ENCODE measurements at regions not wholly inside any gene's neighbourhood (a gene's known extent, or its start where the extent isn't known, plus 50 kb on each side); places are given as distances from the start of the nearest gene placed in this dataset.

DNA sequence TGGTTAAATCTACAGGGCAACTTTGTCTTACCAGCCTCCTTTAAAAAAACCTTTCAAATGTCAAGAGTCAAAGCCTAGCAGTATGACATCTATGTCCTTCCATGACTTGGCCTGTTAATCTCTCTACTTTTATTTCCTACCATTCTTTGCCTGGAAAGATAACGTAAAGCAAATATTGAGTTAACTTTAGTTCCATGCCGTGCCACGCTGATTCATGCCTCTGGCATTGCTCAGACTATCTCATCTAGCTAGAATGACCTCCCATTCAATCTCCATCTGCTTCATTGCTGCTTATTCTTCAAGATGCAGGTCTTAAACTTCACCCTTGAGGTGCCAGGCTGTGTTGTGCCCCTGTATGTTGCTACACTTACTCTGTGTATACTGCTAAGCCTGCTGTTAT lies 729.8 kb downstream of the EFNA5 start:
- DNase-seq (ENCODE audit: low read depth in 4 of 4, low spot score in 2 of 4) = no peak

- DNase-seq (ENCODE audit: low read depth in 4 of 4, low spot score in 2 of 4) = no peak
These were observed 730.4 kb downstream of the EFNA5 start for GRCh38 chr5:106940301-106940846.

- DNase-seq (ENCODE audit: low read depth in 4 of 4, low spot score in 2 of 4) = no peak
These were observed 747.3 kb downstream of the EFNA5 start for GRCh38 chr5:106923409-106923808.

- DNase-seq (ENCODE audit: low read depth in 4 of 4, low spot score in 2 of 4) = no peak
These were observed 749.2 kb downstream of the EFNA5 start for GRCh38 chr5:106921567-106921966.

DNA sequence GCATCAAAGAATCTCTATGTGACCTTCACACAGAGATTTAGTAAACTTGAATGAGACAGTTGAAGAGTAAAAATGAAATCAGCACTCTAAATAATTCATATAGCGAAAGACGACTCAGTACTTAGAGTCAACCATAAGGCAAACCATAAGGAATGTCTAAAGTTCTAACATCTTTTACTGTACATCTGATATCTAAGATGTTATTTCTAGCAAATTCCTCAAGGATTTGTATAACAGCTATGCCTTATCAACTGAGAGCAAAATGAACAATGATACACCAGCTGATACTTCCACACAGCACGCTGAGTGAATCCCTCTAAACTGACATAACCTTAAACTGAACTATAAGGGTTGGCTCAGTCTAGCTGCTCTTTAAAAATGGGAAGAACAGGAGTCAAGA lies 760.3 kb downstream of the EFNA5 start:
- DNase-seq (ENCODE audit: low read depth in 4 of 4, low spot score in 2 of 4) = no peak

DNA sequence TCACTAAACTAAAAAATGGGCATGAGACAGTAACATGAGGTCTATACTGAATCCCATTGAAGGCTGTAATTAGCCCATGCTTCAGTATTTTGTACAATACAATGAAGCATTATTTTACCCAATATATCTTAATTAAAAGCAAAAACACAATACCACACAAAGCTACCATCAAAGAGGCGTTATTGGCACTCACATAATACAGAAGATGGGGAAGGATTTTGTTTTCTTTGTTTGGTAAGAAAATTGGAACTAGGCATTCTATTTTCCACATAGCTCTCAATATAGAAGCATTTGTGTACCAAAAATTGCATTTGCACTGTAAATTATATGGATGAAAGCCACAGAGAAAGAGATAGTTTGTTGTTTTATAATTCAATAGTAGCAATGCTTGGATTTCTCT lies 761.0 kb downstream of the EFNA5 start:
- DNase-seq (ENCODE audit: low read depth in 4 of 4, low spot score in 2 of 4) = no peak

GRCh38 chr5:106907979-106908378 lies 762.8 kb downstream of the EFNA5 start:
- no peak for DNase-seq (ENCODE audit: low read depth in 4 of 4, low spot score in 2 of 4)

GRCh38 chr5:106906199-106906598 lies 764.5 kb downstream of the EFNA5 start:
- no peak for DNase-seq (ENCODE audit: low read depth in 4 of 4, low spot score in 2 of 4)

GRCh38 chr5:106894964-106895363 lies 775.8 kb downstream of the EFNA5 start:
- DNase-seq (ENCODE audit: low read depth in 4 of 4, low spot score in 2 of 4) = no peak

DNA sequence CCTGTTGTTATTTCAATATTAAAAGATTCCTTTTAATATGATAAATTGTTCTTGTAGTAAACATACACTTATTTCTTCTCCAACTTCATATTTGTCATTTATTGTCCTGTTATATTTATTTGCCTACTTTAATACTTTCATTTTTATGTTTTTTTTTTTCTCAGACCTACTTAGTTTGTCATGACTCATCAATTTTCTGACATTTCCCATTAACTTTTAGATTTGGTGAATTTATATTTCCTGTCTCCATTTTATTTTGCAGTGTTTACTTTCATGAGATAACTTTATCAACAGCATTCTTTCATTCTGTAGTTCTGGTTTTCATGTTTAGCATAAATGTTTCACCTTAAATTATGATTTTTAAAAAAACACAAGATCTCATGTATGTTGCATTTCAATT lies 788.7 kb downstream of the EFNA5 start:
- no peak for DNase-seq (ENCODE audit: low read depth in 4 of 4, low spot score in 2 of 4)

- DNase-seq (ENCODE audit: low read depth in 4 of 4, low spot score in 2 of 4) = no peak
These were observed 790.1 kb downstream of the EFNA5 start for GRCh38 chr5:106880656-106881055.

DNA sequence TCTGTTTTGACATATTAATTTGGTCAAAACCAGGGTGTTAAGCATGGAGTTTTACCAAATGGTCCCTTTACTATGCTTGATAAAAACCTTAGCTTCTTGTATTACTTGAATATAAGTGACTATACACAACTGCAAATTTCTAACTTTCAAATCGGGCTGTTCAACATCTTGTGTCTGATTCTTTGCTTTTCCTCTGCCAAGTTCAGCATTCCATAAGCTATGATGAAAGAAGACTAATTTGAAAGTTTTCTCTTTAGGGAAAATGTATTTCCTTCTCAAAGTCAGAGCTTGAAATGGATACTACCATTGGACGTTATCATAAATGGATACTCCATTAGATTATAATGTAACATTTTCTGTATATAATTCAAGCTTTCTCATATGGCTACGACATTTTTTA lies 792.9 kb downstream of the EFNA5 start:
- no peak for DNase-seq (ENCODE audit: low read depth in 4 of 4, low spot score in 2 of 4)

DNA sequence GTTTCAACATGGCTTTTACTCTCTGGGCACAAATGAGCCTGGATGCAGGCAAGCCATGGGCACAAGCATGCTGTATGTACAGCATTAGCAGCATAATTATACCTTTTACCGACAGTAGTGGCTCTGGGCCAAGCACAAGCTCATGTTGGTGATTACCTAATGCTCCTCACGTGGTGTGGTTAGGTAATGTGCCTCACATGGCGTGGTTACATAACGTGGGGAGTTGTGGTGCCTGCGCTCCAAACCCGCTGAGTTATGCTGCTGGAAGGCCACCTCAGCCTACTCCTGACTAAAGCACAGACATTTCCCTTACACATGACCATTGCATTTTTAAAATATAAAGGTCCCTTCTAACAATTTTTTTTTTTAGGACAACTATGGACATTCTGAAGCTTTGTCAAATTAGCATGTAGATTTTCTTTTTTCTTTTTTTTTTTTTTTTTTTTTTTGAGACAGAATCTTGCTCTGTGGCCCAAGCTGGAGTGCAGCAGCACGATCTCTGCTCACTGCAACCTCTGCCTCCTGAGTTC lies 794.0 kb downstream of the EFNA5 start:
- no peak for DNase-seq (ENCODE audit: low read depth in 4 of 4, low spot score in 2 of 4)

DNA sequence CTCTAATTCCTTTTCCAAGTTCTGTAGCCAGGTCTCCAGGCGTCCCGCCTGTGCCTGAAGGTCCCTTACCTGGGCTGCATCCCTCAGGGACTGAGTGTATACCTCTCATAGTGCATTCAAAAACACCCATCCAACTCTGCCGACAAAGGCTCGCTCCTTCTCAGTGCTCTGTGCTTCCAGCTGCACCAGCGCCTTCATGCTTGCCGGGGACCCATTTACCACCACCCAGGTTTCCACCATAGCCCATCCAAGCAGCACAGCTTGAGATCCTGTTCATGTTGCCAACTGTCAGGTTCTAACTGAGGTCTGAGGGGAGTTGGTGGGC lies 794.5 kb downstream of the EFNA5 start:
- DNase-seq (ENCODE audit: low read depth in 4 of 4, low spot score in 2 of 4) = no peak

DNA sequence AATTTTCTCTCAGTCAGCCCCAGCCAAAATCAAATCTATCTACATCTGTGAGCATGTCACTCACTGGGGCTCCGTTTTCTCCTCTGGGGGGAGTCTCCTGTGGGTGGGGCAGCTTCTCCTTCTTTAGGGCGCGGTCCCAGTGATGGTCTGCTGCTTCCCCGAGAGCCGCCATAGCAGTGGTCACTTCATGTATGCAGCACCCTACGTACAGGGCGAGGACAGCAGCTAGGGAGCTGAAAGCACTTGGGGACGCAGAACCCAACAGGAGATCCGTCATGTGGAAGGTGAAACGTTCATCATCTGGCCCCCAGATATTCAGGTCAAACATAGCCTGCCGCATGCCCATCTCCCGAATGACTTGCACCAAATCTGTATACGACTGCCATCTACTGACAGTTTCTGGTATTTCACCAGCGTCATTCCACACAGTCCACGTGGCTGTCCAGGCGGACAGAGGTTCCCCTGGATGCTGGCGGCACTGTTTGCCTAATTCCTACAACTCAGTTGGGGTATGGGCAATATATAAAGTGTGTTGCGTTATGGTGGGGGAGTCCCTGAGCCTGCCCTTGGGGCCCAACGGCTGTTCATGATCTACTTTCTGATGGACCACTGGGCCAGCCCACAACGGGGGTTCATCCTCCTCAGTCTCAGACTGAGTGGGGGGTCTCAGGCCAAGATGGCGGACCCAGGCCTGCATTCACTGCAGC lies 795.0 kb downstream of the EFNA5 start:
- DNase-seq (ENCODE audit: low read depth in 4 of 4, low spot score in 2 of 4) = no peak

DNA sequence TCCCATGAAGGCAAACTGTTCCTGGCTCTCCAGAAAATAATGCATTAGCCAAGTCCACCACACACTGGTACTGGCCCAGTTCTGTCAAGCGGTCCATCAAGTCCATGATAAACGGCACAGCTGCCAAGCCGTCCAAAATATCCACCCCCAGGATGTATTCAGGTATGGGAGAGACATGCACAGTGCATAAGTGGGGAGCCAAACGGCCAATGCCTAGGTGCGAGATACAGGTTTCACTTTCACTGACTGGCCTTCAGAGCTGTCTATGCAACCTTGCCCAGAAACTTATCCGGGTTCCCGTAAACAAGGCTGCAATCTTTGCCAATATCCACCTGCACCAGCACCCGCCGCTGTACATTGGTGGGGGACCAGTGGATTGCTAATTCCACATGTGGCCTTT lies 795.8 kb downstream of the EFNA5 start:
- DNase-seq (ENCODE audit: low read depth in 4 of 4, low spot score in 2 of 4) = no peak

GRCh38 chr5:106874531-106874930 lies 796.2 kb downstream of the EFNA5 start:
- DNase-seq (ENCODE audit: low read depth in 4 of 4, low spot score in 2 of 4) = no peak

DNA sequence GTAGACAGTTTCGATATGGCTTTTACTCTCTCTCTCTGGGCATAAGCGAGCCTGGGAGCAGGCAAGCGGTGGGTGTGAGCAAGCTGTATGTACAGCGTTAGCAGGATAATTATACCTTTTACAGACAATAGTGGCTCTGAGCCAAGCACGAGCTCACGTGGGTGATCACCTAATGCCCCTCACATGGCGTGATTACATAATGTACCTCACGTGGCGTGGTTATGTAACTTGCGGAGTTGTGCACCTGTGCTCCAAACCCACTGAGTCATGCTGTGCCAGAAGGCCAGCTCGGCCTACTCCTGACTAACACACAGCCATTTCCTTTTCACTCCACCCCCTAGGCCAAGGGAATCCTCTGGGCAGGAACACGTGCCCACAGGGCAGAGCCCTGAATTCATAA lies 797.2 kb downstream of the EFNA5 start:
- DNase-seq (ENCODE audit: low read depth in 4 of 4, low spot score in 2 of 4) = no peak

- DNase-seq (ENCODE audit: low read depth in 4 of 4, low spot score in 2 of 4) = no peak
These were observed 805.5 kb downstream of the EFNA5 start for GRCh38 chr5:106865279-106865678.

DNA sequence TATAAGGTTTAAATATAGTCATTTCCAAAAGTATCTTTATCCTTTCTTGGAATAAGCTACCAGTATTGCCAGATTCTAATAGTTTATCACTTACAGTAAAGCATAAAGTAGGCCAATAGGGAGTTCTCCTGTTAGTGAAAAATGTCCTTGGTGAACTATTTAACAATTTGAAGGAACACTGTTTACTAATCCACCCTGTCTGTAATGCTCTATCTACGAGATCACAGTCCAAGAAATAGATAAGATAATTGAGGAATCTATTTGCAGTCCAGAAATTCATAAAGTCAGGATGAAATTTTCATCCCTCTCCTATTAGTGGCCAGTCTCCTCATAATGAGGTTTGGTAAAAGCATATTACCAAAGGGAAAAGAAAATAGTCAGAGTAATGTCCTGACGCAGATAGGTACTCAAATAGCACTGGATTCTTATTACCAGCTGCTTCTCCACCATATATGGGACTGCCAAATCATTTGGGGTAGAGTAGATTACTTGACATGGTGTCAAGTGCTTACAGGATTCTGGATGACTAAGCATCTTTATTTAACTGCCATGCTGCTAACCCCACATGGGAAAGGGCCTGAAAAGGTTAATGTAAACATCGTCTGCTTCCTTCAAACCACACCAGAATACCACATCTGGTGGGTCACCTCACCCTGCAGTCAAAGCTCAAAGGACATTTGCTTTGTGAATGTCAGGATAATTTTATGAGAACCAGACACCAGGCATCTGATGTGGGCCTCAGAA lies 808.1 kb downstream of the EFNA5 start:
- DNase-seq (ENCODE audit: low read depth in 4 of 4, low spot score in 2 of 4) = no peak

DNA sequence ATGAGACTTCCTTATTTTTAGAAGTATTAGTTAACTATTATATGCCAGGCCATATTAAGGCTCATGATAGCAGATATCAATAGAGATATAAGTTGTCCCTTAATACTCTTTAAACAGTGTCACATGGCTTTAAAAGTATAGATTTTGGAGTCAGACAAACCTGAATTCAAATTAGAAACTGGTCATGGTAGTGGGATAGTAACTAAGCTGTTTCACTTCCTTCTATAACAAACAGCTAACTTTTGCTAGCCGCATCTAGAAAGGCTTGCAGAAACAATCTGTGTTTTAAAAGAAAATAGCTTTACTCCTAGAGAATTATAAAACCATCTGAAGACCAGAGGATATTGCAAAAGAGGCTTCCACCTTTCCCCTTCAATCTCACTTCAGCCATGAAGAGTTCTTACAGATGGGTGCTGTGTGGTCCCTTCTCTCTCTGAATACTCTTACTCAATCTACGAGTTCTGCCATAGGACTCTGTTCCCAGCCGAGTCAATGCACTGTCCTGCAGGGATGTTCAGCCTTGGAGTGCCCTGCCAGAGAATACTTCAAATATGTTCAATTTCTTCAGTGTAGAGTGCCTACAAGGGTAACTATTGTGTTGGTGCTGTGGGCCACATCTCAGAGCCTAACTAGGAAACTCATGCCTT lies 810.2 kb downstream of the EFNA5 start:
- no peak for DNase-seq (ENCODE audit: low read depth in 4 of 4, low spot score in 2 of 4)

- no peak for DNase-seq (ENCODE audit: low read depth in 4 of 4, low spot score in 2 of 4)
These were observed 812.1 kb downstream of the EFNA5 start for GRCh38 chr5:106858616-106859015.

Data from left renal cortex interstitium (tissue), 4 donors.